ENCODE measurements at regions not wholly inside any gene's neighbourhood (a gene's known extent, or its start where the extent isn't known, plus 50 kb on each side); places are given as distances from the start of the nearest gene placed in this dataset.

GRCh38 chr11:129737831-129738230 is 77.8 kb upstream of the TMEM45B start:
- H3K9ac ChIP-seq = no peak overlapping the region
- H3K27ac ChIP-seq = no peak overlapping the region
- H3K4me1 ChIP-seq = no peaks in the 10 kb centered on the region
- no peak overlapping the region for H3K4me2 ChIP-seq
- H3K36me3 ChIP-seq = no peaks in the 10 kb centered on the region
- peaks cover 0 to 11% (median 5%) of the 10 kb centered on the region in 11 experiments; a peak in 6 of 22 replicates for H3K9me3 ChIP-seq (replicated peaks in 1 of 11)
- TF ChIP-seq Cebpa-rat (IDR thresholded peaks at IDR 0.05) = no peak
- H4K20me1 ChIP-seq = no peaks in the 10 kb centered on the region
- no peak overlapping the region for H3K4me3 ChIP-seq
- no peaks in the 10 kb centered on the region for H3K27me3 ChIP-seq

- H3K27ac ChIP-seq = no peak overlapping the region
- H3K4me3 ChIP-seq = no peak overlapping the region
- no peak overlapping the region for H3K4me2 ChIP-seq
- H4K20me1 ChIP-seq = no peaks in the 10 kb centered on the region
- TF ChIP-seq Cebpa-rat (IDR thresholded peaks at IDR 0.05) = no peak
- H3K4me1 ChIP-seq = no peaks in the 10 kb centered on the region
- no peak overlapping the region for H3K9ac ChIP-seq
- H3K9me3 ChIP-seq (replicated peaks in 1 of 11) = peaks cover 0 to 11% (median 5%) of the 10 kb centered on the region in 11 experiments; a peak in 6 of 22 replicates
- no peaks in the 10 kb centered on the region for H3K36me3 ChIP-seq
- H3K27me3 ChIP-seq = no peaks in the 10 kb centered on the region
Observed at GRCh38 chr11:129738242-129738641, 77.4 kb upstream of the TMEM45B start.

- Histone ChIP-seq H3K9me3 (replicated peaks in 1 of 11) (peaks cover 0 to 11% (median 5%) of the 10 kb centered on the region in 11 experiments; a peak in 6 of 22 replicates), H3K36me3 (no peaks in the 10 kb centered on the region), H4K20me1 (no peaks in the 10 kb centered on the region), H3K9ac (no peak overlapping the region), H3K4me2 (no peak overlapping the region), H3K27me3 (no peaks in the 10 kb centered on the region), H3K27ac (no peak overlapping the region), H3K4me1 (no peaks in the 10 kb centered on the region), H3K4me3 (no peak overlapping the region)
- TF ChIP-seq Cebpa-rat (IDR thresholded peaks at IDR 0.05) = no peak
Observed at GRCh38 chr11:129739339-129739738, 76.3 kb upstream of the TMEM45B start.

GRCh38 chr11:129740125-129740719 is 75.4 kb upstream of the TMEM45B start:
- TF ChIP-seq Cebpa-rat (IDR thresholded peaks at IDR 0.05) = peak in 8 of 11 experiments; percentile 37 to 94 (median 84); a peak in 12 of 22 replicates
- Histone ChIP-seq H3K36me3 (no peaks in the 10 kb centered on the region), H3K27ac (no peak overlapping the region), H3K4me3 (no peak overlapping the region), H3K4me2 (no peak overlapping the region), H3K4me1 (no peaks in the 10 kb centered on the region), H3K9ac (no peak overlapping the region), H3K27me3 (no peaks in the 10 kb centered on the region), H4K20me1 (no peaks in the 10 kb centered on the region), H3K9me3 (replicated peaks in 1 of 11) (peaks cover 0 to 11% (median 5%) of the 10 kb centered on the region in 11 experiments; a peak in 6 of 22 replicates)

- H3K4me1 ChIP-seq = no peaks in the 10 kb centered on the region
- no peak overlapping the region for H3K4me2 ChIP-seq
- H3K27ac ChIP-seq = no peak overlapping the region
- no peaks in the 10 kb centered on the region for H3K36me3 ChIP-seq
- H3K9me3 ChIP-seq (replicated peaks in 1 of 11) = no peaks in the 10 kb centered on the region
- no peaks in the 10 kb centered on the region for H3K27me3 ChIP-seq
- H3K9ac ChIP-seq = no peak overlapping the region
- no peaks in the 10 kb centered on the region for H4K20me1 ChIP-seq
- no peak overlapping the region for H3K4me3 ChIP-seq
- no peak for TF ChIP-seq Cebpa-rat (IDR thresholded peaks at IDR 0.05)
Observed at GRCh38 chr11:129743112-129743815, 72.4 kb upstream of the TMEM45B start.

GRCh38 chr11:129747071-129747470 is 68.6 kb upstream of the TMEM45B start:
- H3K9me3 ChIP-seq (replicated peaks in 1 of 11) = no peaks in the 10 kb centered on the region

GRCh38 chr11:129749141-129749540 is 66.5 kb upstream of the TMEM45B start:
- no peaks in the 10 kb centered on the region for H4K20me1 ChIP-seq
- no peak overlapping the region for H3K4me3 ChIP-seq
- peaks cover 0 to 6% (median 3%) of the 10 kb centered on the region in 11 experiments; a peak in 2 of 22 replicates for H3K27me3 ChIP-seq
- peaks cover 0 to 4% (median 0%) of the 10 kb centered on the region in 10 experiments; a peak in 1 of 20 replicates for H3K4me1 ChIP-seq
- no peak for TF ChIP-seq Cebpa-rat (IDR thresholded peaks at IDR 0.05)
- H3K27ac ChIP-seq = no peak overlapping the region
- peaks cover 0 to 9% (median 0%) of the 10 kb centered on the region in 11 experiments; a peak in 7 of 22 replicates for H3K9me3 ChIP-seq (replicated peaks in 1 of 11)
- H3K4me2 ChIP-seq = no peak overlapping the region
- H3K36me3 ChIP-seq = no peaks in the 10 kb centered on the region
- H3K9ac ChIP-seq = no peak overlapping the region

More at GRCh38 chr11:129747071-129747470, 68.6 kb upstream of the TMEM45B start:
- Histone ChIP-seq H3K27ac (no peak overlapping the region), H3K9ac (no peak overlapping the region), H4K20me1 (no peaks in the 10 kb centered on the region), H3K27me3 (peaks cover 0 to 6% (median 3%) of the 10 kb centered on the region in 11 experiments; a peak in 2 of 22 replicates), H3K4me1 (peaks cover 0 to 4% (median 0%) of the 10 kb centered on the region in 10 experiments; a peak in 1 of 20 replicates), H3K36me3 (no peaks in the 10 kb centered on the region), H3K4me2 (no peak overlapping the region), H3K4me3 (no peak overlapping the region)
- TF ChIP-seq Cebpa-rat (IDR thresholded peaks at IDR 0.05) = no peak

- no peak overlapping the region for H3K27ac ChIP-seq
- H3K36me3 ChIP-seq = no peaks in the 10 kb centered on the region
- peaks cover 0 to 11% (median 5%) of the 10 kb centered on the region in 11 experiments; a peak in 8 of 22 replicates for H3K9me3 ChIP-seq (replicated peaks in 1 of 11)
- no peaks in the 10 kb centered on the region for H4K20me1 ChIP-seq
- H3K4me1 ChIP-seq = peaks cover 0 to 4% (median 0%) of the 10 kb centered on the region in 10 experiments; a peak in 1 of 20 replicates
- H3K9ac ChIP-seq = peak overlapping the region in 7 of 11 experiments; percentile 30 to 65 (median 50); a peak in 12 of 22 replicates
- H3K4me2 ChIP-seq = peak overlapping the region; percentile 66 to 92 (median 75)
- peak overlapping the region in 6 of 10 experiments; percentile 30 to 61 (median 39); a peak in 10 of 20 replicates for H3K4me3 ChIP-seq
- H3K27me3 ChIP-seq = peaks cover 0 to 6% (median 3%) of the 10 kb centered on the region in 11 experiments; a peak in 2 of 22 replicates
- no peak for TF ChIP-seq Cebpa-rat (IDR thresholded peaks at IDR 0.05)
Observed at GRCh38 chr11:129750343-129751292, 65.0 kb upstream of the TMEM45B start.
